H1 (cell line): ENCODE measurements at regions not wholly inside any gene's neighbourhood (a gene's known extent, or its start where the extent isn't known, plus 50 kb on each side); places are given as distances from the start of the nearest gene placed in this dataset.

ENCODE experiments used
- CTCF ChIA-PET: fragments of 300-600 bp; sonication (Branson Sonifier 250); formaldehyde crosslinking; loops from one replicate; lab custom pipeline; 2021; ENCODE audit not compliant: partially characterized antibody; lab: Charles Lee
- POLR2A ChIA-PET: fragments of 300-600 bp; sonication (Branson Sonifier 250); formaldehyde crosslinking; loops from one replicate; lab custom pipeline; 2021; ENCODE audit warnings: inconsistent platforms; ENCODE audit not compliant: partially characterized antibody; lab: Charles Lee
- DNase-seq, 2 experiments: peaks; one replicate each; pipeline versions ENCODE4 v3.0.0 to v3.0.0-alpha.2; 2010 to 2022; ENCODE audit warnings: low spot score in 2 of 2, low read depth in 1 of 2, mixed read lengths in 1 of 2
- FAIRE-seq: peaks from 2 replicates; lab custom pipeline; 2011; peaks lifted over from hg19 to GRCh38; lab: Jason Lieb, UNC
- H2AFZ ChIP-seq: 2 replicates; pipeline ENCODE4 v1.8.1; 2012; ENCODE audit warnings: low read length, inconsistent platforms
- H2AK5ac ChIP-seq: 2 replicates; pipeline ENCODE4 v1.6.1; 2013; ENCODE audit warnings: low read depth, low read length
- H2BK120ac ChIP-seq: replicated peaks from 2 replicates; pipeline ENCODE3; 2013; ENCODE audit warnings: low read depth, low read length, inconsistent platforms
- H2BK12ac ChIP-seq: 2 replicates; pipeline ENCODE4 v1.6.1; 2013; ENCODE audit warnings: low read depth, low read length
- H2BK15ac ChIP-seq: 2 replicates; pipeline ENCODE4 v1.6.1; 2013; ENCODE audit warnings: low read length
- H2BK20ac ChIP-seq: 2 replicates; pipeline ENCODE4 v1.6.1; 2013; ENCODE audit warnings: low read length
- H2BK5ac ChIP-seq: 2 replicates; pipeline ENCODE4 v1.6.1; 2013; ENCODE audit warnings: low read depth, low read length
- H3K14ac ChIP-seq: 2 replicates; pipeline ENCODE4 v1.6.1; 2013; ENCODE audit warnings: inconsistent platforms; ENCODE audit not compliant: insufficient read length
- H3K18ac ChIP-seq: 2 replicates; pipeline ENCODE4 v1.6.1; 2013; ENCODE audit warnings: low read length; ENCODE audit errors: extremely low read depth
- H3K23ac ChIP-seq: 2 replicates; pipeline ENCODE4 v1.6.1; 2013; ENCODE audit warnings: inconsistent platforms; ENCODE audit not compliant: insufficient read length
- H3K23me2 ChIP-seq: 2 replicates; pipeline ENCODE4 v1.6.1; 2013; ENCODE audit warnings: low read depth, low read length
- H3K27ac ChIP-seq: 2 replicates; pipeline ENCODE4 v1.6.1; 2011; ENCODE audit warnings: low read depth, low read length, inconsistent platforms
- H3K27me3 ChIP-seq, 4 experiments: replicated peaks in 1 of 4; 1 replicate in 1 of 4; 2 replicates in 3 of 4; pipeline versions ENCODE4 v1.6.1 to v1.8.1; 2011 to 2013; ENCODE audit warnings: low read length in 3 of 4, mild to moderate bottlenecking in 3 of 4, inconsistent platforms in 2 of 4, mixed read lengths in 2 of 4, moderate library complexity in 1 of 4; ENCODE audit not compliant: control insufficient read depth in 3 of 4, insufficient read depth in 3 of 4; ENCODE audit errors: extremely low read depth in 1 of 4
- H3K36me3 ChIP-seq, 4 experiments: 2 replicates each; pipeline versions ENCODE4 v1.6.1 to v1.8.1; 2011 to 2013; ENCODE audit warnings: mild to moderate bottlenecking in 4 of 4, low read length in 3 of 4, moderate library complexity in 2 of 4, control low read depth in 1 of 4, inconsistent platforms in 1 of 4; ENCODE audit not compliant: insufficient read depth in 4 of 4, control insufficient read depth in 2 of 4
- H3K4ac ChIP-seq: replicated peaks from 2 replicates; pipeline ENCODE3; 2013; ENCODE audit warnings: low read length, low read depth, mixed read lengths, inconsistent platforms; ENCODE audit not compliant: insufficient read length
- H3K4me1 ChIP-seq, 4 experiments: replicated peaks in 1 of 4; 1 replicate in 1 of 4; 2 replicates in 3 of 4; pipeline versions ENCODE4 v1.6.1 to v1.8.1; 2011 to 2013; ENCODE audit warnings: low read length in 3 of 4, inconsistent platforms in 2 of 4, mixed read lengths in 1 of 4; ENCODE audit not compliant: insufficient read depth in 4 of 4, control insufficient read depth in 3 of 4
- H3K4me2 ChIP-seq, 2 experiments: 2 replicates each; pipeline versions ENCODE4 v1.6.1 to v1.8.1; 2011 to 2013; ENCODE audit warnings: low read depth in 2 of 2, low read length in 2 of 2, control low read depth in 1 of 2, inconsistent platforms in 1 of 2, mild to moderate bottlenecking in 1 of 2; ENCODE audit not compliant: insufficient read depth in 1 of 2
- H3K4me3 ChIP-seq, 4 experiments: fragments of 200-600, 300-600 bp in 1 of 4; sonication (generic), shearing (Covaris generic), sonication (Bioruptor Twin) in 1 of 4; 2 replicates each; pipeline versions ENCODE4 v1.5.1 to v1.8.1; 2011 to 2016; ENCODE audit warnings: low read length in 4 of 4, low read depth in 3 of 4, control low read depth in 2 of 4, inconsistent platforms in 2 of 4, mild to moderate bottlenecking in 2 of 4, mixed read lengths in 1 of 4, moderate library complexity in 1 of 4; ENCODE audit not compliant: insufficient read depth in 2 of 4; ENCODE audit errors: extremely low read depth in 1 of 4
- H3K56ac ChIP-seq: replicated peaks from 2 replicates; pipeline ENCODE3; 2013; ENCODE audit warnings: low read depth, mild to moderate bottlenecking, mixed read lengths, low read length, inconsistent platforms; ENCODE audit not compliant: insufficient read length
- H3K79me1 ChIP-seq: 2 replicates; pipeline ENCODE4 v1.6.1; 2013; ENCODE audit warnings: low read depth, low read length, control low read depth
- H3K79me2 ChIP-seq, 2 experiments: 2 replicates each; pipeline versions ENCODE4 v1.6.1 to v1.8.1; 2012 to 2013; ENCODE audit warnings: low read length in 2 of 2, mild to moderate bottlenecking in 2 of 2, inconsistent platforms in 1 of 2; ENCODE audit not compliant: insufficient read depth in 2 of 2, control insufficient read depth in 1 of 2
- H3K9ac ChIP-seq, 4 experiments: replicated peaks in 1 of 4; 1 replicate in 1 of 4; 2 replicates in 3 of 4; pipeline versions ENCODE4 v1.6.1 to v1.8.1; 2011 to 2013; ENCODE audit warnings: low read depth in 3 of 4, low read length in 3 of 4, control low read depth in 2 of 4, mild to moderate bottlenecking in 2 of 4, moderate library complexity in 2 of 4, inconsistent platforms in 1 of 4; ENCODE audit errors: extremely low read depth in 1 of 4
- H3K9me3 ChIP-seq, 2 experiments: 2 replicates each; pipeline versions ENCODE4 v1.6.1 to v1.8.1; 2012 to 2013; ENCODE audit warnings: mild to moderate bottlenecking in 2 of 2, moderate library complexity in 2 of 2, control low read depth in 1 of 2, inconsistent platforms in 1 of 2, low read depth in 1 of 2, low read length in 1 of 2, mixed read lengths in 1 of 2; ENCODE audit not compliant: insufficient read depth in 2 of 2
- H4K20me1 ChIP-seq, 2 experiments: replicated peaks in 1 of 2; 2 replicates each; pipeline versions ENCODE3 to v1.8.1; 2011 to 2013; ENCODE audit warnings: inconsistent platforms in 2 of 2, low read length in 2 of 2, mild to moderate bottlenecking in 1 of 2; ENCODE audit not compliant: insufficient read depth in 2 of 2, control insufficient read depth in 1 of 2
- H4K5ac ChIP-seq: 2 replicates; pipeline ENCODE4 v1.6.1; 2013; ENCODE audit warnings: low read length, low read depth, mixed read lengths, inconsistent platforms; ENCODE audit not compliant: insufficient read length
- H4K8ac ChIP-seq: 2 replicates; pipeline ENCODE4 v1.8.0; 2013; ENCODE audit warnings: mild to moderate bottlenecking, moderate library complexity, low read length, inconsistent platforms; ENCODE audit not compliant: insufficient read depth; ENCODE audit errors: extremely low read depth
- H4K91ac ChIP-seq: replicated peaks from 2 replicates; pipeline ENCODE3; 2013; ENCODE audit warnings: low read length, mixed read lengths, inconsistent platforms; ENCODE audit not compliant: insufficient read length
- WGBS, 2 experiments: shearing (Covaris generic) in 1 of 2; methylation state at CpG; one replicate each; pipeline versions ENCODE4 v1.1.6 to v1.1.7; 2013 to 2015; ENCODE audit warnings: low lambda C conversion rate in 2 of 2, mixed read lengths in 2 of 2, inconsistent platforms in 1 of 2, low coverage in 1 of 2, missing lambda C conversion rate in 1 of 2; ENCODE audit not compliant: insufficient replicate concordance in 2 of 2, insufficient coverage in 1 of 2, insufficient read length in 1 of 2; ENCODE audit errors: extremely low coverage in 1 of 2, missing lambda C conversion rate in 1 of 2; 5-methylcytosine and 5-hydroxymethylcytosine counted together
- TF ChIP-seq, protein P1 (sequence below): fragments of 300-600 bp; sonication (generic); IDR thresholded peaks from 2 replicates; pipeline ENCODE4 v1.7.1; 2012; ENCODE audit warnings: low read length, moderate library complexity, mild to moderate bottlenecking, inconsistent platforms; ENCODE audit not compliant: insufficient replicate concordance

DNA sequence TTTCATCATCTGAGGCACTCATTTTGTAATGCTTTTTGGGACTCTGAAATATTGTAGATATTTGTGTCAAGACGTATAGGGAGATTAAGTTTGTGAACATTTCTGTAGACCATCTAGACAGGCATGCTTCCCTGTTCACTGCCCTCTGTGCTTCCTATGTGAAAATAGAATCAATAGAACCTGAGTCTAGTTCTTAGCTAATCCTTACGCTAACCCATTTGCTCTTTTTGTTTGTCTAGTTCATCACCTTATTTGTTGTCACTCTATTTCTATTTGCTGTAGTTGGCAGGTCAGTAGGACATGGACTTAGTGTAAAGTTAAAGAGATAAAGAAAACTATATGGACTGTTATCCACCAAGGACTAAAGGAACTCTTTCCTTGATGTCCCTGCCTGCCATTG, 1755.2 kb downstream of the C4orf33 start:
- Histone ChIP-seq H3K79me1 (no peaks in the 10 kb centered on the region), H3K9me3 (no peaks in the 10 kb centered on the region), H3K56ac (no peak overlapping the region), H3K4me2 (no peak overlapping the region), H4K5ac (no peak overlapping the region), H2BK12ac (no peak overlapping the region), H3K79me2 (no peaks in the 10 kb centered on the region), H3K4me3 (no peak overlapping the region), H4K8ac (no peak overlapping the region), H2BK120ac (no peak overlapping the region), H3K4me1 (no peaks in the 10 kb centered on the region), H2BK15ac (no peak overlapping the region), H2BK20ac (no peak overlapping the region), H3K9ac (no peak overlapping the region), H2AK5ac (no peak overlapping the region), H3K18ac (no peak overlapping the region), H3K23ac (no peak overlapping the region), H3K14ac (no peak overlapping the region), H2BK5ac (no peak overlapping the region), H3K27ac (no peak overlapping the region), H4K20me1 (no peaks in the 10 kb centered on the region), H3K4ac (no peak overlapping the region), H2AFZ (no peak overlapping the region), H3K23me2 (no peaks in the 10 kb centered on the region), H3K27me3 (no peaks in the 10 kb centered on the region), H4K91ac (no peak overlapping the region), H3K36me3 (no peaks in the 10 kb centered on the region)
- DNase-seq, result no peak
- no peak for FAIRE-seq
- CTCF ChIA-PET, result interaction anchor here (1.2 kb wide), 1 partner anchor 31 kb away, joined by 3 read pairs; no protein-coding TSS in a partner anchor
- 81% methylated on average over 2 of the region's 2 CpGs; no CpG with 5 or more reads in 1 of the 2 experiments for WGBS, 2 experiments
- POLR2A ChIA-PET, result no interaction called here
- TF ChIP-seq, protein P1, sequence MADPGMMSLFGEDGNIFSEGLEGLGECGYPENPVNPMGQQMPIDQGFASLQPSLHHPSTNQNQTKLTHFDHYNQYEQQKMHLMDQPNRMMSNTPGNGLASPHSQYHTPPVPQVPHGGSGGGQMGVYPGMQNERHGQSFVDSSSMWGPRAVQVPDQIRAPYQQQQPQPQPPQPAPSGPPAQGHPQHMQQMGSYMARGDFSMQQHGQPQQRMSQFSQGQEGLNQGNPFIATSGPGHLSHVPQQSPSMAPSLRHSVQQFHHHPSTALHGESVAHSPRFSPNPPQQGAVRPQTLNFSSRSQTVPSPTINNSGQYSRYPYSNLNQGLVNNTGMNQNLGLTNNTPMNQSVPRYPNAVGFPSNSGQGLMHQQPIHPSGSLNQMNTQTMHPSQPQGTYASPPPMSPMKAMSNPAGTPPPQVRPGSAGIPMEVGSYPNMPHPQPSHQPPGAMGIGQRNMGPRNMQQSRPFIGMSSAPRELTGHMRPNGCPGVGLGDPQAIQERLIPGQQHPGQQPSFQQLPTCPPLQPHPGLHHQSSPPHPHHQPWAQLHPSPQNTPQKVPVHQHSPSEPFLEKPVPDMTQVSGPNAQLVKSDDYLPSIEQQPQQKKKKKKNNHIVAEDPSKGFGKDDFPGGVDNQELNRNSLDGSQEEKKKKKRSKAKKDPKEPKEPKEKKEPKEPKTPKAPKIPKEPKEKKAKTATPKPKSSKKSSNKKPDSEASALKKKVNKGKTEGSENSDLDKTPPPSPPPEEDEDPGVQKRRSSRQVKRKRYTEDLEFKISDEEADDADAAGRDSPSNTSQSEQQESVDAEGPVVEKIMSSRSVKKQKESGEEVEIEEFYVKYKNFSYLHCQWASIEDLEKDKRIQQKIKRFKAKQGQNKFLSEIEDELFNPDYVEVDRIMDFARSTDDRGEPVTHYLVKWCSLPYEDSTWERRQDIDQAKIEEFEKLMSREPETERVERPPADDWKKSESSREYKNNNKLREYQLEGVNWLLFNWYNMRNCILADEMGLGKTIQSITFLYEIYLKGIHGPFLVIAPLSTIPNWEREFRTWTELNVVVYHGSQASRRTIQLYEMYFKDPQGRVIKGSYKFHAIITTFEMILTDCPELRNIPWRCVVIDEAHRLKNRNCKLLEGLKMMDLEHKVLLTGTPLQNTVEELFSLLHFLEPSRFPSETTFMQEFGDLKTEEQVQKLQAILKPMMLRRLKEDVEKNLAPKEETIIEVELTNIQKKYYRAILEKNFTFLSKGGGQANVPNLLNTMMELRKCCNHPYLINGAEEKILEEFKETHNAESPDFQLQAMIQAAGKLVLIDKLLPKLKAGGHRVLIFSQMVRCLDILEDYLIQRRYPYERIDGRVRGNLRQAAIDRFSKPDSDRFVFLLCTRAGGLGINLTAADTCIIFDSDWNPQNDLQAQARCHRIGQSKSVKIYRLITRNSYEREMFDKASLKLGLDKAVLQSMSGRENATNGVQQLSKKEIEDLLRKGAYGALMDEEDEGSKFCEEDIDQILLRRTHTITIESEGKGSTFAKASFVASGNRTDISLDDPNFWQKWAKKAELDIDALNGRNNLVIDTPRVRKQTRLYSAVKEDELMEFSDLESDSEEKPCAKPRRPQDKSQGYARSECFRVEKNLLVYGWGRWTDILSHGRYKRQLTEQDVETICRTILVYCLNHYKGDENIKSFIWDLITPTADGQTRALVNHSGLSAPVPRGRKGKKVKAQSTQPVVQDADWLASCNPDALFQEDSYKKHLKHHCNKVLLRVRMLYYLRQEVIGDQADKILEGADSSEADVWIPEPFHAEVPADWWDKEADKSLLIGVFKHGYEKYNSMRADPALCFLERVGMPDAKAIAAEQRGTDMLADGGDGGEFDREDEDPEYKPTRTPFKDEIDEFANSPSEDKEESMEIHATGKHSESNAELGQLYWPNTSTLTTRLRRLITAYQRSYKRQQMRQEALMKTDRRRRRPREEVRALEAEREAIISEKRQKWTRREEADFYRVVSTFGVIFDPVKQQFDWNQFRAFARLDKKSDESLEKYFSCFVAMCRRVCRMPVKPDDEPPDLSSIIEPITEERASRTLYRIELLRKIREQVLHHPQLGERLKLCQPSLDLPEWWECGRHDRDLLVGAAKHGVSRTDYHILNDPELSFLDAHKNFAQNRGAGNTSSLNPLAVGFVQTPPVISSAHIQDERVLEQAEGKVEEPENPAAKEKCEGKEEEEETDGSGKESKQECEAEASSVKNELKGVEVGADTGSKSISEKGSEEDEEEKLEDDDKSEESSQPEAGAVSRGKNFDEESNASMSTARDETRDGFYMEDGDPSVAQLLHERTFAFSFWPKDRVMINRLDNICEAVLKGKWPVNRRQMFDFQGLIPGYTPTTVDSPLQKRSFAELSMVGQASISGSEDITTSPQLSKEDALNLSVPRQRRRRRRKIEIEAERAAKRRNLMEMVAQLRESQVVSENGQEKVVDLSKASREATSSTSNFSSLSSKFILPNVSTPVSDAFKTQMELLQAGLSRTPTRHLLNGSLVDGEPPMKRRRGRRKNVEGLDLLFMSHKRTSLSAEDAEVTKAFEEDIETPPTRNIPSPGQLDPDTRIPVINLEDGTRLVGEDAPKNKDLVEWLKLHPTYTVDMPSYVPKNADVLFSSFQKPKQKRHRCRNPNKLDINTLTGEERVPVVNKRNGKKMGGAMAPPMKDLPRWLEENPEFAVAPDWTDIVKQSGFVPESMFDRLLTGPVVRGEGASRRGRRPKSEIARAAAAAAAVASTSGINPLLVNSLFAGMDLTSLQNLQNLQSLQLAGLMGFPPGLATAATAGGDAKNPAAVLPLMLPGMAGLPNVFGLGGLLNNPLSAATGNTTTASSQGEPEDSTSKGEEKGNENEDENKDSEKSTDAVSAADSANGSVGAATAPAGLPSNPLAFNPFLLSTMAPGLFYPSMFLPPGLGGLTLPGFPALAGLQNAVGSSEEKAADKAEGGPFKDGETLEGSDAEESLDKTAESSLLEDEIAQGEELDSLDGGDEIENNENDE, result no peak
